GM19438 (cell line): ENCODE measurements at regions not wholly inside any gene's neighbourhood (a gene's known extent, or its start where the extent isn't known, plus 50 kb on each side); places are given as distances from the start of the nearest gene placed in this dataset.
"Not testable (repeated sequence)": the region's sequence is repeated elsewhere in the genome, so short reads cannot be mapped to it uniquely, and the experiment has no call there.

Source experiments
- ATAC-seq: cut with Tn5 transposase; IDR thresholded peaks from one replicate; pipeline ENCODE4 v1.9.1; 2021; ENCODE audit warnings: low read depth; ENCODE audit not compliant: unreplicated experiment

DNA sequence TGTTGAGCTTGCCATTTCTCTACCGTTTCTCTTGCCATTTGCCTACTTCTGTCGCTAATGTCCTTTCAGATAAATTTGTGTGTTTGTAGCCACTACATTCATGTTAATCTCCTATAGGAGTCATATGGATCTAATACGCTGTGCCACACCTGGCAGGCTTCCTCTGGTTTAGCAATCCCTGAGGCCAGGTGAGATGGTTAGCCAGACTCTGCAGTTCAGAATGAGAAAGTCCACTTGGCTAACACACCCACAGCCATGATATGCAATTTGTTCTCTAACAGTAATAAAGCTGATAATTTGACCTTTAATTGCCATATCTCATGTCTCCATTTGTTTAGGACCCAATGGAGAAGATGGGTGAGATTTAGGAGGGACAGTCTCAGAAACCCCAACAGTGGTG lies 1261.6 kb upstream of the TMEM132C start:
- no peak for ATAC-seq

DNA sequence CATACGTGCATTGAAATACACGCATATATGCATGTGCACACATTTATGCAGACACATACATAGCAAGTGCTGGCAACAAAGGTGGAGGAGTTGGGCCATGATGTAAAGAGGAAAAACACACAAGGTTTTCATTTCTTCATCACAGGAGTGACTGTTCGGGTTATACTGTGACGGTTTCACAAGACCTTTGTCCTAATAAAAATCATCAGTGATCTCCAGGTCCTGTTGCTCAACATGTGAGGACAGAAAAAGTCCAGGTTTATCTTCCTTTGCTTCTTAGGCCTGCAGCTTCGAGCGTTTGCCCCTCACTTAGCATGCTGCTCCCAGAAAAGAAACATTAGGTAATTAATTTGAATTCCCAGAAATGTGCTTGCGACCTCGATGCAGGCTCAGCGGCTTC lies 1260.0 kb upstream of the TMEM132C start:
- ATAC-seq: no peak

DNA sequence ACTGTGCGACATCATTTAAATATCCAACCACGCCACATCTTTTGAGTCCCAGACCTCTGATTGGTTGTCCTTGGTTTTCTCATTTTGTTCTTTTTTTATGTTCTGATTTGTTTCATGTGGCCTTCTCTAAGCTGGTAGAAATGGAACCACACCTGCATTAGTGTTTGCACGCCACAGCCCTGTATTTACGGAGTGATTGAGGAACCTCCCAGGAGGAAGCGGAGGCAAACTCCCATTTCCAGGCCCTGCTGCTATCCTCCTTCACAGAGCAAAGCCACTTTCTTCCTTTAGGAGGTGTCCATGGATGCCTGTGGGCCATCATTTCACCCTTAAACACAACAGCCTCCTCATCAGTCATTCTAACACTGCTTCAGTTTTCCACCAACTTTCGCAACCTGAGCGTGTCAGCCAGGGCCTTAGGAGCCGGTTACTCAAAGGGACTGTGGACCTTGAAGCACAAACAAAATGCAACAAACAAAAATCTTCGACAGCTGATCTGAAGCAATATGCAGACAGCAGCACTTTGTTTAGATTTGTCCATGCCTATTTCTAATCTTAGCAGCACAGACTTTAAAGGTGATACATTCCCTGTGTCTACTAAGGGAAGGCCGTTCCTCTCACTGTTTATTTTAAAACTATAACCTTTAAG lies 1258.1 kb upstream of the TMEM132C start:
- ATAC-seq: no peak

DNA sequence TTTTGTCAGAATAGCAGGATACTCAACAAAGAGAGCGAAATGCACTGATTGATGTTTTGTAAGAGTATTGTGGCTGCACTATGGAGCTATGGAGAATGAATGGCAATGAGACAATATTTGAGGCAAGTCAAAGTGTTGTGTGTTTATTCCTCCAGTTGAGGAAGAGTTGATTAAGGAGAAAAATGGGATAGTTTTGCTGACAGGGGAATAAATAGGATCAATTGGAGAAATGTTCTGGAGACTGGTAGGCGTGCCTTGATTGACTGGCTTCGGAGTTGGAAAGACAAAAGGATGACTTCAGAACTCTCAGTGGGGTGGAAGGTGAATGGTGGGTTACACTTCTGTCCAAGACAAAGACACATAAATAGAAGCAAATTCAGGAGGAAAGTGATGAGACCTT lies 1254.9 kb upstream of the TMEM132C start:
- ATAC-seq: no peak

DNA sequence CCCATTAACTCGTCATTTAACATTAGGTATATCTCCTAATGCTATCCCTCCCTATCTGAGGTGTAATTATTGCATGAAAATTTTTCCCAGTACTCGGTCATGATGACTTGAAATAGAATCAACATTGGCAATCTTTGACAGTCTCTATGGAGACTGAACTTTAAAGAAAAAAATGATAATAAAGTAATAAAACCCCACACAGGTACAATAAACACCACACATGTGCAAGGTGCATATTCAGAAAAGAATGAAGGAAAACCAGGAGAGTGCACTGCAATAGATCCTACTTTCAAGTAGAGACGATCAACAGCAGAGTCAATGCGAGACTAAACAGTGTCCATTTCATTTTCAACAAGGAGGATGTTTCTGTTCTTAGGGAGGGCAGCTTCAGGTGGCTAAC lies 1253.8 kb upstream of the TMEM132C start:
- no peak for ATAC-seq

DNA sequence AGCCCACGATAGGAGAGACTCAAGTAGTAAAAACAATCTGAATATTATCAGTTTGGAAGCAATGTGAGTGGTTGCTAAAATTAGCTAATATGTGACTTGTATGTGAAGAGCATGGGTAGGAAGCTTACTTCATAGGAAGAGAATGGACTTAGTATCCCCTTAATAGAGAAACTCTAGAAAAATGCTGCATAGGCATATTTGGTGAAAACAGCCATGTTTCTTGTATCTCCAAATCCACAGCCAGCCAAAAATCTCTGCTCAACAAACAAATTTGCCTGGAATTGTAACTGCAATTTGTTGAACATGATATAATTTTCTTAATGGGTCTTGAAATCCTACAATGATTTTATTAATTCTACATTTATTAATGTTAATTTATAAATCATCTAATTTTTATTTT lies 1252.9 kb upstream of the TMEM132C start:
- ATAC-seq: no peak

DNA sequence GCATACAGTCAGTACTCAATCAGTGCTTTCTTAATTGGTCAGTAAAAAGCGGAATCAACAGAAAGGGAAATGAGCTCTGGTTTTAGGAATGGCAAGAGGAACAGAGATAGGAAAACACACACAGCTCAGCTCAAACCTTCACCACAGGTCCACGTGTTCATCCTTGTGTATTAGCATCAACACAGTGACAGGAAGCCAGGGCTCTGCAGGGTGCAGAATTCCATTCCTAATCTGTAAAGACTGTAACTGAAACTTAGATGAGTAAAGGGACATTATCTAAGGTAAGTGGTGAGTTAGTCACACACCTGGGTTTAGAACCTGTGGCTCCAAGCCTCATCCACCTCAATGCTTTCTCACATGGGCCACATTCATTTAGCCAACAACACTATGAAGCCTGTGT lies 1242.2 kb upstream of the TMEM132C start:
- ATAC-seq: no peak

DNA sequence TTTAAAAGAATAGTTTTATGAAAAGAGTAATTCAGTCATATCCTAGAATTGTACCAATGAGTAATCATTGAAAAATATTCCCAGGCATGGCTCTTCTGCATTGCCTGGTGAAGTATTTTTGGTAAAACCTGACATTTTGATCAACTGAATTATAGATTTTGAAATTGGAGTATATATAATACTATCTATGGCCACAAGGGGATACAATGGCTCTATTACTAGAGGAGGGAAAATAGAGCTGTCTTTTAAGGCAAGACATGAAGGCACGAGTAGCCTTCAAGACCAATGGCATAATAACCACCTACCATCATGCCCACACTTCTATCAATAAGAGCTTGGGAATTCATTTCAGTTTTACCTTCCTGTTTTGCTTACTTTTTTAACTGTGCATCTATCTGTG lies 1241.4 kb upstream of the TMEM132C start:
- no peak for ATAC-seq

DNA sequence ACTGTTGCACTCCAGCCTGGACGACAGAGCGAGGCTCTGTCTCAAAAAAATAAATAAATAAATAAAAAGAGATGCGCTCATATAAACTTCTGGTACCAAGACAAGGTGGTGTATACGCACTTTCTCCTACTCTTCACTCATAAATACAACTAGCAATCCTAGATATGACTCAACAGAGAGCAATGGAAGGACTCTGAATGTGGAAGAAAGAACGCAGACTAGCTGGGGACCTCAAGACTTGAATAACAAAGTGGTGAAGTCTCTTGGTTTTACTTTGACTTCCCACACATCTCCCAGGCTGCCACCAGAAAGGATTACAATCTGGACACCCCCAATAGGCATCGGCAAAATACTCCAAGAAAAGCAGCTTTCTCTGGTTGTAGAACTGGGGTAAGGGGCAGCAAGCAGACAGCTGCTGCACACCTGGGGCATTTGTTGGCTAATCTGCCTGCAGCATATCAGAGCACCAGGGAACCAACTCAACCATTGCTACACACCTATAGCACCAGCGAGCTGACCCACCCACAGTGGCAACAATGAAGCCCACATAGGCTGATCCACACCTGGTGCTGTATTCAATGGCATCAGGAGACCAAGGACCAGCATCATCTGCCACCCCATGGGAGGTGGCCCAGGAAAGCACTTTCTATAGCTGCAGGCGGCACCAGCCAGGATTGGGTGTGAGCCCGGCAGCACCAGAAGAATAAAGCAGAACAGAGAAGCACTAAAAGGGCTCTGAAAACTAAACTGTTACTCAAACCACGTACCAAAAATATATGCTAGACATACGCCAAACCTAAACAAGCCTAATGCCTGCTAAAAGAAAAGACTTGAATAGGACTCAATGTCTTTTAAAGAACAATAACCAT lies 1231.7 kb upstream of the TMEM132C start:
- ATAC-seq: no peak

DNA sequence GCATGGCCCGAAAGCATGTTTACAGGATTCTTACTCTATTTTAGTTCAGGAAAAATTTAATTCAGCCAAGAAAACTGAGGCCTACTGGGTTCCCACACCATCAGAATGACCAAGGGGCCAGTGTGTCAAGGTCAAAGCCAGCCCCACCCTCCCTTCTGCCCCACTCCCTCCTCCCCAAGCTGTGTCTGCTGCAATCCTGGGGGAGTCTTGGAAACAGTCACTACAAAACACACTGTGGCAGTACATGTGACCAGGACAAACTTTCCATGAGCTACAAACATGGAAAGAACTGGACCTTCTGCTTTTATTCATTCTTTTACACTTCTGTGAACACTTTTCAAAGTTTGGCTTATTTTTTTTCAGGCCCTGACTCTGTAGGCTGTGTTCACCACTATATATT lies 1228.8 kb upstream of the TMEM132C start:
- ATAC-seq: no peak

DNA sequence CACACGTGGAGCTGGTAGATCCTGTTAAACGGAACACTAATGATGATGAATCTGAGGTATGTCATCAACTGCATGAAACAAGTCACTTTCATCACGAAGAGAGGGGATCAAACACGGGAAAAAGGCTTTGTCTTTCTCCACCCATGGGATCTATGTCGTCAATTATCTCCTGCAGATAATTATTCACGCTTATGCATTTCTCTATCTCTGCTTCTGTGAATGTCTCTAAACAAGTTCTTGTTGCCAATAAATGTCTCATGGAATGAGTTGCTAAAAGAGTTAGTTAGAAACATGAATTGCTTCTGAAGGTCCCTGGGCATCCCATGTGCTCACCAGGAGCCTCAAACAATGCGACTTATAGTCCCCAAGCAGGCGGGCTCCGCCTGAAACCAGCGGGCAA lies 1228.2 kb upstream of the TMEM132C start:
- ATAC-seq: no peak

DNA sequence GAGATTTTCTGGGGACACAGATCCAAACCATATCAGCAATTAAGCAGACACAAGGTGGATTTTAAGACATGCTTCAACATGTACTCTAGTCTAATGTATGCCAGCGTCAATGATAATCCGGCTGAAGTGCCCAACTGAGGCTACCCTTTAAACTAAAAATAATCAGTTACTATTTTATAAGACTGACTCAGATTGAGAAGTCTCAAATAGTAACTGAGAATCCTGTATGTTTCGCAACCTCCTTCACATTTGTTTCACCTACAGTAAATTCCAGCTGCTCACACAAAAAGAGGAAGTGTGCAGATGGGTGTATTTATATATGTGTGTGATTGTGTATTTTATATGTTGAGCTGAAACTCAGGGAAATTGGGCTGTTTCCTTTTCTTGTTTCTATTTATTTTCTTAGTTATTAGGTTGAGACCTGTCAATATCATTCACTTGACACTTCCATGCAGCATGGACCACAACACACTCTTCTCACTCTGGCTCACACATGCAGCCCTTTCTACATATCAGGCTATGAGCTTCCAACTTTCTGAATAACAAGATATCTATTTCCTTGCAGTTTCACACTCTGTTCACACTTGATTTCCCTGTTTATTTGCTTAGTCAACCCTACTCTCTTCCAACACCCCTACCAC lies 1224.9 kb upstream of the TMEM132C start:
- peak; percentile 98 for ATAC-seq

DNA sequence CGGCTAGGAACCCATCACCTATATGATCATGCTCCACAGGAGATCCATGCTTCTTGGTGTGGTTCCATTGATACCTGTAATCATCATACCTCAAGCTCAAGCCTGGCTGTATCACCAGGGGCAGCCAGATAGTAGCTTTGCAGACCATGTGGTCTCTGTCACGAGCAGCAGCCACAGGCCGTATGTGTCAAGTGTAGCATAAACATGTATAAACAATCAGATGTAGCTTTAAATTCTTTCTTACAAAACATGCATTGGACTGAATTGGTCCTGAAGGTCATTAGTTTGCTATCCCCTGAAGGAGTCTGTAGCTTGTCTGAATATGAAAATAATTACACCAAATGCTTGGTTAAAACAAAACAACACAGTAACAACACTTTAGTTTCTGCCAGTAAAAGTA lies 1223.2 kb upstream of the TMEM132C start:
- ATAC-seq: no peak

DNA sequence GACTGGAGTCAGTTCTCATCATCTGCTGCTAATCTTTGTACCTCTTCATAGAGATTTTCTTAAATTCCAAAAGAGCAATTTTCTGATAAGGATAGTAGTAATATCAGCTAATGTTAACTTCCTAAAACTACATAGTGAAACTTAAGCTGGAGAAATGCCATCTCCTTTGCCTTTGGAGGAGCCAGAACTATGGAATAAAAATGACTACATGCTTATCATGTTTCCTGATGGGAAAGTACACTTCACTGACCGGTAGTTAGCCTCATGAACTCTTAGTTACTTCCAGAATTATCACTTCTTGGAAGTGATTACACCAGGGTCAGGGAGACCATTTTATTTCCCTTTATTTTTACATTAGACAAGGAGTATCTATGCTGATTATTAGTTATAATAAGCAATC lies 1222.1 kb upstream of the TMEM132C start:
- ATAC-seq: no peak

DNA sequence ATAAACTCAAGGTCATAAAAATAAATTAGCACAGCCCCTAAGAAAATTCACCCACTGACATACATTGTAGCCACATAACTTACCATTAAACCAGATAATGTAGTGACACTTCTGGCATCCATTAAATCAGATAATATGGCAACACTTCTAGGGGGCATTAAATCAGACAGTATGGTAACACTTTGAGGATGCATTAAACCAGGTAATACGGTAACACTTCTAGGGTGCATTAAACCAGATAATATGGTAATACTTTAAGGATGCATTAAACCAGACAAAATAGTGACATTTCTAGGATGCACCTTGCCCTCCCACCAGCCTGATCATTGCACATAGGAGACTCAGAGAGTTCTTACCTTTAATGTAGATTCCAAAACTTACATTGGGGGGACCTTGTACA lies 1220.5 kb upstream of the TMEM132C start:
- no peak for ATAC-seq

DNA sequence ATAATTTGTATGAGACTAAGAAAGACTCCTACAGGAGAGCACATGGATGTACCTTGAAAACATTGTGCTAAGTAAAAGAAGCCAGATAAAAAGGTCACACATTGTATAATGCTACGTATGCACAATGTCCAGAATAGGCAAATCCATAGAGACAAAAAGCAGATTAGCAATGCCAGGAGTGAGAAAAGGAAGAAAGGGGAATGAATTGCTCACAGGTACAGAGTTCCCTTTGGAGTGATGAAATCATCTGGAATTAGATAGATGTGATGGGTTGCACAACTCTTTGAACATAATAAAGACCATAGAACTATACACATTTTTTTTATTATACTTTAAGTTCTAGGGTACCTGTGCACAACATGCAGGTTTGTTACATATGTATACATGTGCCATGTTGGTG lies 1218.9 kb upstream of the TMEM132C start:
- ATAC-seq: no peak

DNA sequence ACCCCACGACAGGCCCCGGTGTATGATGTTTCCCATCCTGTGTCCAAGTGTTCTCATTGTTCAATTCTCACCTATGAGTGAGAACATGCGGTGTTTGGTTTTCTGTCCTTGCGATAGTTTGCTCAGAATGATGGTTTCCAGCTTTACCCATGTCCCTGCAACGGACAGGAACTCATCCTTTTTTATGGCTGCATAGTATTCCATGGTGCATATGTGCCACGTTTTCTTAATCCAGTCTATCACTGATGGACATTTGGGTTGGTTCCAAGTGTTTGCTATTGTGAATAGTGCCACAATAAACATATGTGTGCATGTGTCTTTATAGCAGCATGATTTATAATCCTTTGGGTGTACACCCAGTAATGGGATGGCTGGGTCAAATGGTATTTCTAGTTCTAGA lies 1218.4 kb upstream of the TMEM132C start:
- not testable (repeated sequence) for ATAC-seq

DNA sequence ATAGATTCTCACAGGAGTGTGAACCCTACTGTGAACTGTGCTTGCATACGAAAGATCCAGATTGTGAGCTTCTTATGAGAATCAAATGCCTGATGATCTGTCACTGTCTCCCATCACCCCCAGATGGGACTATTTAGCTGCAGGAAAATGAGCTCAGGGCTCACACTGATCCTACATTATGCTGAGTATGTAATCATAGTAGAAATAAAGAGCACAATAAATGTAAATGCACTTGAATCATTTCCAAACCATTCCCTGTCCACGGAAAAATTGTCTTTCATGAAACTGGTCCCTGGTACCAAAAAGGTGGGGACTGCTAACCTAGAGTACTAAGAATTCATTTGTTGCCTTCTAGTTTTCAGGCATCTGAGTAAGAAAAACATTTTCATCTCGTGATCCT lies 1215.8 kb upstream of the TMEM132C start:
- ATAC-seq: no peak

DNA sequence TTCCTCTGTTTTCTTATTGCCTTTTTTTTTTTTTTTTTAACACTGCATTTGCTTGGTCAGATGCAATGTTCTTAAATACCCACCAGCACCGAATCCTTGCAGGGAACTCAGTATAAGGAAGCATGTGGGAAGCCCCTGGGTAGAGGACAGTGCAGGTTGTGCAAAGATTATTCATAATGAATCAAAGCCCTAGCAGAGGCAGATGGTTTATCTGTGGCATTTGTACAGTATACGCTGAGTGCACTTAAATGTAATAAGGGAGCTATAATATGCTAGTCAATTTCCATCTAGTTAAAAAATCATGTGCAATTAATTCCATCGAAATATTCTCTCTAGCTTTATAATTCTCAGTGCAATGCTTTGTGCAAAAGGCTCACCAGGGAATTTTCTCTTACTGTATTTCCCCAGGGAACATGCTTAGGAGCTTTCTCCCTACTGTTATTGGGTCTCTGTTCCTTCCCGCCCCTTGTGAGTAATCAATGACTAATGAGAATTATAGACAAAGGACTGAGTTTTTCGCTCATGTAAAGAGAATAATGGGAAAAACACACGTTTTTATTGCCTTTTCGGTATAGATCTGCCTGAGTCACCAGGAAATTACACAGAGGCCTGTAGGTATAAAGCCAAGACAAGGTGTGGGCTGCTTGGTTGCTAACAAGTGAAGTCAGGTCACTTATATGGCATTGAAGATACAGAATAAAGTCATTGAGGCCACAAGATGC lies 1214.3 kb upstream of the TMEM132C start:
- no peak for ATAC-seq

DNA sequence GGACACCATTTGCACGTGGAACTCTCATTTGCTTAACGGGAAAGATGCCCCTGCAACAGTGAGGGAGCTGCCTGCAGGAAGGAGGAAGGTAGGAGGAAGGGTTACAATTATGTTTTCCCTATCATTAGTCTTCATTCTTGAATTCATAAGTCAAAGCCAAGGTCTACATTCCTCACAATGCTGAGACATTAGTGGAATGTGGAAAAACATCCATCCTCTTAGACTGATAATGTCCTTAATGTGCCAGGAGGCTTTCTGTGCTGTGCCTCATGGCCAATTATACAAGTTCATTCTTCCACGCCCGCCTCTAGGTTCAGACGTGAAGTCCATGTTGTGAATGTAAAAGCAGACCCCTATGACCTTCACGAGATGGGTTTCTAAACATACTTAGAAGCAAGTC lies 1212.4 kb upstream of the TMEM132C start:
- no peak for ATAC-seq

DNA sequence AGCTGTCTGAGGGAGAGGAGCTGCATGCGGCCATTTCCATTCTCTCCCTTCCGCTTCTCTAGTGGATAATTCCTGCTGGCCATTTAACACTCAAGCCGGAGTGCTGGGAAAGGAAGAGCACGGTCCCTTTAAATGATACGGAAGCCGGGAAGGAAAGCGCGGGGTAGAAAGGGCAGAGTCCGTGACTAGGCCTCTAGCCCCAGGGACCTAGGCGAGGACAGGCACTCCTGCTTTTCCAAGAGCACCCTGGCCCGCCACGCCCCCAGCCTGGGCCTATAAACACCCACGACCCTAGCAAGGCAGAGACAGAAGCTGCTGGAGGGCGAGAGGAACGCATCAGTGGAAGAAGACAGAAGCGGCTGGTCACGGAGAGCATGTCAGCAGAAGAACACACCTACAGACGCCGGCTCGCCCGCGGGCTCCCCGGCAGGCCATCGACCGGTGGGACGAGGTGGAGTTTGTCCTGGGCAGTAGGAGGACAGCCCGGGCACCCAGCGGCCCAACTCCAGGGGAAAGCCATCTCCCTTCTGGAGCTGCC lies 1206.6 kb upstream of the TMEM132C start:
- ATAC-seq: no peak
